Right atrium auricular region (tissue), 2 donors: ENCODE measurements at regions not wholly inside any gene's neighbourhood (a gene's known extent, or its start where the extent isn't known, plus 50 kb on each side); places are given as distances from the start of the nearest gene placed in this dataset.
A peak's percentile ranks its signal among the peaks of the same experiment; 100 is the strongest.
"Not testable (repeated sequence)": the region's sequence is repeated elsewhere in the genome, so short reads cannot be mapped to it uniquely, and the experiment has no call there.

Source experiments
- DNase-seq: peaks from one replicate; pipeline ENCODE4 v3.0.0-alpha.2; 2019; ENCODE audit warnings: low spot score
- H3K27ac ChIP-seq, 2 donors: fragments of 200-600 bp; sonication (generic); 1 replicate in 1 of 2; 2 replicates in 1 of 2; pipeline ENCODE4 v1.5.1; 2016 to 2019
- H3K27me3 ChIP-seq, 2 donors: fragments of 200-600 bp; sonication (generic); one replicate each; pipeline versions ENCODE4 v1.5.1 to v1.6.0; 2017 to 2019
- H3K36me3 ChIP-seq: fragments of 200-600 bp; sonication (generic); one replicate; pipeline ENCODE4 v1.5.1; 2016
- H3K4me1 ChIP-seq, 2 donors: fragments of 200-600 bp; sonication (generic); one replicate each; pipeline versions ENCODE4 v1.5.1 to v1.6.0; 2017 to 2019
- H3K4me3 ChIP-seq, 2 donors: fragments of 200-600 bp; sonication (generic); 1 replicate in 1 of 2; 2 replicates in 1 of 2; pipeline ENCODE4 v1.5.1; 2017 to 2019; ENCODE audit warnings: mild to moderate bottlenecking in 1 of 2, moderate library complexity in 1 of 2
- H3K9me3 ChIP-seq, 2 donors: fragments of 200-600 bp; sonication (generic); one replicate each; pipeline ENCODE4 v1.5.1; 2019
- CTCF ChIP-seq, 2 donors: fragments of 200-600 bp; sonication (generic); IDR thresholded peaks; one replicate each; pipeline ENCODE4 v1.5.1; 2019; ENCODE audit warnings: antibody characterized with exemption in 2 of 2

GRCh38 chr7:149599636-149600206 lies 102.1 kb upstream of the ZNF746 start:
- H3K4me1 ChIP-seq: peaks cover 0 to 16% of the 10 kb centered on the region in 2 donors
- TF ChIP-seq CTCF (IDR thresholded peaks at IDR 0.05): no peak
- H3K9me3 ChIP-seq: no peaks in the 10 kb centered on the region
- no peak overlapping the region for H3K27ac ChIP-seq
- H3K36me3 ChIP-seq: peaks cover 26% of the 10 kb centered on the region
- no peaks in the 10 kb centered on the region for H3K27me3 ChIP-seq
- DNase-seq: no peak
- H3K4me3 ChIP-seq: no peak overlapping the region

DNA sequence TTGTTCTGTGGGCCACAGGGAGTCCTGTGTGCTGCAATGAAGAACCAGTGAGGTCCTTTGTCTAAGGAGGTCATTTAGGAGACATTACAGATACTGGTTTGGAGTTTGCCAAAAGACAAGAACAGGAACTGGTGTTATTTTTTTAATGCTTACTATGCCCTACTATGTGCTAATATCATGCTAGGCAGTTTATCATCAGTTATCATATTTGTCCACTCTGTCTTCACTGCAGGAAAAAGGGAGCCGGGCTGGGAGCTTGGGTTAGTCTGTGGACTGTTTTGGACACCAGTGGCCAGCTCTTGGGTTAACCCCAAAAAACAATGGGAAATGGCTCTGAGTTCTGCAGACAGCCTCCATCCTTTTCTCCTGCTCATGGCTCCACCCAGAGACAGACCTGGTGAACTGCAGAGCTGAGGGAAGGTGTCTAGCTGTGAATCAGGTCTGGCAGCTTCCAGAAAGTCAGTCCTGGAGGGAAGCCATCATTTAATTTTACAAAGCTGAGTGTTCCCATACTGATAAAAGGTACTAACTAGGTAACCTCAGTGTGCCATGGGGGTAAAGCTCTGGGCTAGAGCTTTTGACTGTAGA lies 101.2 kb upstream of the ZNF746 start:
- Histone ChIP-seq H3K4me1 (peaks cover 0 to 16% of the 10 kb centered on the region in 2 donors), H3K9me3 (no peaks in the 10 kb centered on the region), H3K27ac (no peak overlapping the region), H3K4me3 (no peak overlapping the region), H3K27me3 (no peaks in the 10 kb centered on the region), H3K36me3 (peaks cover 27% of the 10 kb centered on the region)
- TF ChIP-seq CTCF (IDR thresholded peaks at IDR 0.05): peak in 1 of 2 donors; percentile 54
- DNase-seq: no peak

DNA sequence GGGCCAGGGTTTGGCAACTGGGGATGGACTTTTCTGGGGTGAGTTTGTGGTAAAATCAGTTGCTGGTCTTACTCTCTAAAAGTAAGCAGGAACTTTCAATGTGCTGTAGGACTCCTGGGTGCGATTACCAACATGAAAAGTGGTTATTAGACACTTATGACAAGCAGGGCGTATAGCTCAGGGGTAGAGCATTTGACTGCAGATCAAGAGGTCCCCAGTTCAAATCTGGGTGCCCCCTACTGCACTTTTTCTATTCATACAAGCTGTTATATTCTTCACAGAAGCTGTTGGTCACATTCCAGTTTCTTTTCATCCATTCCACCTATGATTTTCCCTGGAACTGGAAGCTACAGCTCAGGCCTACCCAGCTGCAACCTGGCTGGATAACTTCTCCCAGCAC lies 100.2 kb upstream of the ZNF746 start:
- not testable (repeated sequence) for H3K9me3 ChIP-seq, DNase-seq, H3K4me3 ChIP-seq, H3K27me3 ChIP-seq, H3K27ac ChIP-seq
- Histone ChIP-seq H3K4me1 (peaks cover 0 to 16% of the 10 kb centered on the region in 2 donors), H3K36me3 (peaks cover 31% of the 10 kb centered on the region)

DNA sequence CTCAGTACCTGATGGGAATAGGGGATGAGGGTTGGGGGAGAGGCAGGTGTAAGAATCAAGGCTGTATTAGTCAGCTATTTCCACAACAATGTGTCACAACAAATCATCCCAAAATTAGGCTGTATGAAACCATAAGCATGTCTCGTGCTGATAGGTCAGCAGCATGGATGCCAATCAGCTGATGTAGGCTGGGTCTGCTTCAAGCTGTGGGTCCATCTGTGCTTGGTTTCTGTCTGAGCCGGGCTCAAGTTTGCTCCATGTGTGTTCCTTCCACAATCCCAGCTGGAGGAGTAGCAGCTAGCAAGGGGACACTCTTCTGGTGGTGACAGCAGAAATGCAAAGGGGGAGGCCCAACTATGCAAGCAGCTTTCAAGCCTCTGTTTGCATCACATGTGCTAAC lies 97.9 kb upstream of the ZNF746 start:
- no peak for TF ChIP-seq CTCF (IDR thresholded peaks at IDR 0.05)
- Histone ChIP-seq H3K4me1 (peaks cover 0 to 8% of the 10 kb centered on the region in 2 donors), H3K27me3 (no peaks in the 10 kb centered on the region), H3K36me3 (peaks cover 24% of the 10 kb centered on the region), H3K27ac (no peak overlapping the region), H3K9me3 (no peaks in the 10 kb centered on the region), H3K4me3 (no peak overlapping the region)
- DNase-seq: no peak

GRCh38 chr7:149595078-149595477 lies 97.5 kb upstream of the ZNF746 start:
- peaks cover 0 to 5% of the 10 kb centered on the region in 2 donors for H3K4me1 ChIP-seq
- DNase-seq: no peak
- H3K36me3 ChIP-seq: peaks cover 27% of the 10 kb centered on the region
- H3K9me3 ChIP-seq: no peaks in the 10 kb centered on the region
- H3K27ac ChIP-seq: no peak overlapping the region
- H3K4me3 ChIP-seq: no peak overlapping the region
- no peaks in the 10 kb centered on the region for H3K27me3 ChIP-seq
- TF ChIP-seq CTCF (IDR thresholded peaks at IDR 0.05): no peak

GRCh38 chr7:149588930-149589329 lies 91.3 kb upstream of the ZNF746 start:
- Histone ChIP-seq H3K4me1 (no peaks in the 10 kb centered on the region), H3K27me3 (no peaks in the 10 kb centered on the region), H3K4me3 (no peak overlapping the region), H3K27ac (no peak overlapping the region), H3K9me3 (peaks cover 0 to 5% of the 10 kb centered on the region in 2 donors), H3K36me3 (peaks cover 25% of the 10 kb centered on the region)
- no peak for DNase-seq
- TF ChIP-seq CTCF (IDR thresholded peaks at IDR 0.05): no peak
